8988T (cell line): ENCODE measurements at regions not wholly inside any gene's neighbourhood (a gene's known extent, or its start where the extent isn't known, plus 50 kb on each side); places are given as distances from the start of the nearest gene placed in this dataset.

Source experiments
- DNase-seq: peaks from one replicate; pipeline ENCODE4 v3.0.0; 2011

DNA sequence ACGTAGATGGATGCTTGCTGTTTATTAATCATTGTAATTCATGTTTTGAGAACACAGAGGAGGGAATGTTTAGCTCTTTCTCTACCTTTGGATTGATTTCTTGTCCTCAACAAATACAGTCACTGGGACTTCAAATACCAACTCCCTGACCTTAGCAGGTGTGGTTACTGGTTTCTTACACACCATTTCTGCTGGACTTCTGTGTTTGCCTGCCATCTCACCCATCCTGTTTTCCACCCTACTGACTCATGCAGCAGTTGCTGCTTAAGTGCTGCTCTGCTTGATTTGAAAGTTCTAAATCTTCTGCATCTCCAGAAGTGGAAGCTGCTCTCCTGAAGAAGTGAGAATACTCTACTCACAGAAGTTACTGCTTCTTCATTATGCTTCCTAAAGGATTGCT is 170.3 kb downstream of the ZPLD1 start:
- no peak for DNase-seq

DNA sequence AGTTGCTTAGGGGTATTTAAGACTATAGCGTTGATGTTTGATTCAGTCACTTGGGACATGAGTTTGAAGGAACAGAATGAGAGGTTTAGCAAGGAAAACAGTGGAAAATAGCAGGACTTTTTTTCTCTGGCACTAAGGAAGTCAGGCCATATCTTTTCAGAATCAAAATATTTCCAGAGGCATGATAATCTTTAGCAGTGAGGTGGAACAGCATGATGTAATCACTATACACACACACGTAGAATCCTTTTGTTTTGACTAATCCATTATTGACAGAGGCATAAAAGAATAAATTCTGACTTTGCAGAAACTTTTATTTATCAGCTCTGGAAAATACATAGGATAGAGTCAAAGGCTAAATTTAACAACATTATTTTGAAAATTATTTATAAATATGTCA is 174.1 kb downstream of the ZPLD1 start:
- DNase-seq: no peak

DNA sequence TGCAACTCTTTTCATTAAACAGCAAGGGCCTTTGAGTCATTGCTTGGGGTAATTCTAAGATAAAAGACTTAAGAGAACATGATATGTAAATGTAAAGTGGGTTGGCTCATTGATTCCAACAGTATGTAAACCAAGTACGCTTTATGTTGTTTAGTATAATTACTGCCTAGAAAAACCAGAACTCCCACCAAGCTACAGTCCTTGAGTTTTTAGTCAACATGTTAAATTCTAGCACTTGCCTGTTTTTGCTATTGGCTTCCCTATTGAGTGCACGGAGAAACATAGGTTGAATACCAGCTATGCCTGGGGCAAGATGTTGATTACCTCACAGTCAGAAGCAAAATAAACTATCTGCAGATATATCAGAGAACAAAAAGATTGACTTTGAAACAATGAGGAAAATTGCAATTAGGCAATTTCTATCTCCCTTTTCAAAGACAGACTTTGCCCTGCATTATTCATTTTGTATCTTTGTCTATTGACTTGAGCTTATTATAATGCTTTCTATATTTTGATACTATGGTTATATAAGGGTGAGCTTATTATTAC is 179.3 kb downstream of the ZPLD1 start:
- DNase-seq: no peak

DNA sequence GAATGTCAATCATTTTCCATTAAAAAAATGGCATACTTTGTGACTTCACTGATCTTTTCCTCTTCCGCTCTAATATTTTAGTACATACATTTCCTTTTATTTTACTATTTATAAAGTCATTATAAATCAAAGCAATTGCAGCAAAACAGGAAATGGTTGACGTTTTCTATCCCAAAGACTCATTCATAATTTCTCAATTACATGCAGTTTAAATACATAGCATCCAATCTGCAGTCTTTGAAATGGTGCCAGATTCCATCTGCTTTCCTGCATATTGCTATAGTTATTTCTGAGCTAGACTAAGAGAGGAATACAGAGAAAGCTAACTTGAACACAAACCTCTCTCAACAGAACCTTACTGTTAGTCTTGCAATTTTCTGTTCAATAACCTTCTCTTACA is 179.8 kb downstream of the ZPLD1 start:
- no peak for DNase-seq

DNA sequence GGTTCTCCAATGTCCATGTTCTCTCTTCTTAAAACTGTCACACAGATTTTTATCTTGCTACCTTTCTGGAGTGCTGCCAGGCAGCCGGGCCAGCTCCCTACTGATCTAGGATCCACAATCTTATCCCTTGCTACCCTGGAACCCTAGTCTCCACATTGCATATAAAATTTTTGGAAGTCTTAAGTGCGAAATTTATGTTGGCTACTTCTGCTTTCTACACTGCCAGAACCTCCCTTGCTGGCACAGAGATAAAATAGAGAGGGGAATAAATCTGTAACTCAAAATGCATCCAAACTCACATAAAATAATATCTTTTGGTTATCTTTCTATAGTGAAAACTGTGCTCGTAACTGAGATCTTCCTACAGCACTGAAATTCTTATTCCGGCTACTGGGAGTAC is 182.6 kb downstream of the ZPLD1 start:
- no peak for DNase-seq

DNA sequence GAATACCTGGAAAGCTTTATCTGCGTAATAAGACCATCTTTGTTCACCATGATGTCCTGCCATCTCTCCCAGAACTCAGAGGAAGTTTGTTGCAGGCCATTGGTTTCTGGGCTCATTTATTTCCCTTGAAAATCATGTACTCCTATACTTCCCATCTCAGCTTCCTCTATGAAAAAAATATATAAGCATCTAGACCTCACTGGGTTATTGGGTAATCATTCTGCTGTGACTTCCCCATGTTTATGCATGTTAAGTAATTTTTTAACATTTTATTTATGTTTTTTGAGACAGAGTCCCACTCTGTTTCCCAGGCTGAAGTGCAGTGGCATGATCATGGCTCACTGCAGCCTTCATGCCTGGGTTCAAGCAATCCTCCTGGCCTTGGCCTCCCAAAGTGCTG is 184.5 kb downstream of the ZPLD1 start:
- no peak for DNase-seq

DNA sequence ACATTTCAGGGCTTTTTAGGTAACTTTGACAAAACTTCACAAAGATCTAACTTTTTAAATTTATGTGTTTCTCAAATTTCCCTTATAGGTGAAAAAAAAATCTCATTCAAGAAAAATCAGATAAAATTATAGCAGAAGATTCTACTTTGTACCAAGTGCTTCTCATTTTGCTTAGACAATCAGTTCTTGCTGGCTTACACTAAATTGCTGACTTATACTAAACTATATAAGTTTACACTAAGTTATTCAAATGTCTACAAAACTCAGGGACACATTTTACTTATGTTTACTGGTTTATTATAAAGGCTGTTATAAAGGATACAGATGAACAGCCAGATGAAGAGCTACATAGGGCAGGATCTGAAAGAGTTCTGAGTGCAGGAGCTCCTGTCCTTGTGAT is 195.1 kb downstream of the ZPLD1 start:
- no peak for DNase-seq

DNA sequence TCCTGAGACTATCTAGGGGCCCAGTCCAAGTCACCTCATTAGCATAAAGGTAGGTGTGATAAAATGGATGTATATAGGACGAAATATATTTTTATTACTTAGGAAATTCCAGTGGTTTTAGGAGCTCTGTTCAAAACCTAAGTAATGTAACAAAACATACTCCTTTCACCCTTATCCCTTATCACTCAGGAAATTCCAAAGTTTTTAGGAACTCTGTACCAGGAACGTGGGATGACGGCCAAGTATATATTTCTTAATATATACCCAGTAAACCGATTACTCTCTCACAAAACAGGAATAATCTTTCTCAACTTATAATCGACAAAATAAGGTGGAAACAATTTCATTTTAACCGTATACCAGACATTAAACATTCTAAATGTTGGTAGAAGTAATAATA is 195.7 kb downstream of the ZPLD1 start:
- DNase-seq: no peak

DNA sequence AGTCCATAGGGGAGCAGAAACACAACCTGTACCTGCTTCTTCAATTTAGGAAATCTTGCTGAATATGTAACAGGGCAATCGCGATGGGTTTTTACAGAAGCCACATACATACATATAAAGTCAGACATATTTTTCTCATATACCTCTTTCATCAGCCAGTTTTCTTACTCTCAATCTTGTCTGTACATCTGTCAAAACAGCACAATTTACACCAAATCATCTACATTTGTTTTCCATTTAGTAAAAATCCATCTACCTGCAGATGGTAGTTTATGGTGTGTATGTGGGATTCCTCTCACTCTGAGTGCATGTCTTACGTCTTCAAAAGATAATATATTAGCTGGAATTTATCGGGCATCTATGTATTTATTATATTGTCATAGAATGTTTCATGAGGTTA is 208.7 kb downstream of the ZPLD1 start:
- no peak for DNase-seq

DNA sequence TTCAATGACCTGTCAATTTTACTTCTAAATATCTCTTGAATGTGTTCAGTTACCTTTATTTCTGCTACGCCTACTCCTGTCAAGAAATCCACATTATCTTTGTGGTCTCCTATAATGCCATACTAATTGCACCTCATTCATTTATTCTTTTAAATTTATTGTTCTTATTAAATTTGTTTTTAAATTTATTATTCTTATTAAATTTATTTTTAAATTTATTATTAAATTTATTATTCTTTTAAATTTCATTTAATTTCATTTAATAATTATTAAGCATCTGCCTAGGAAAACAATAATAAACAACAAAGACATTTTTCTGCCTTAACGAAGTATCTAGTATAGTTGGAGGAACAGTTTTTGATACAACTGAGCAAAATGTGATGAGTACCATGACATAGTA is 211.7 kb downstream of the ZPLD1 start:
- no peak for DNase-seq

DNA sequence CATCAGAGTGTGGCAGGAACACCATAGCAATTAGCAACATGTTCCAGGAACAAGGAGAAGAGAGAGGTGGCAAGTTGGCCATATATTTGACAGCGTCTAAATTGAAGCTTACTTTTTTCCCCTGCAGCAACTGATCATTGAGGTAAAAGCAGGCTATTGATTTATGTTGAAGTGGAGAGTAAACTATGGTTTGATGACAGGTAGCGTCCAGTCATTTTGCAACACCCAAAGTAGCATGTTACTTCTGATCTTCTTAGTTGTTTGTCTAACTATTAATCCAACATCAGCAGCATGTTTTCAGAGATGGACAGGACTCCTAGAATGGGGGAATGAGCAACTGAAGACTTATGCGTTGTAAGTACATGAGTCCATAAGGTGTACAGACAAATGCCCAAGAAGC is 225.8 kb downstream of the ZPLD1 start:
- DNase-seq: no peak

DNA sequence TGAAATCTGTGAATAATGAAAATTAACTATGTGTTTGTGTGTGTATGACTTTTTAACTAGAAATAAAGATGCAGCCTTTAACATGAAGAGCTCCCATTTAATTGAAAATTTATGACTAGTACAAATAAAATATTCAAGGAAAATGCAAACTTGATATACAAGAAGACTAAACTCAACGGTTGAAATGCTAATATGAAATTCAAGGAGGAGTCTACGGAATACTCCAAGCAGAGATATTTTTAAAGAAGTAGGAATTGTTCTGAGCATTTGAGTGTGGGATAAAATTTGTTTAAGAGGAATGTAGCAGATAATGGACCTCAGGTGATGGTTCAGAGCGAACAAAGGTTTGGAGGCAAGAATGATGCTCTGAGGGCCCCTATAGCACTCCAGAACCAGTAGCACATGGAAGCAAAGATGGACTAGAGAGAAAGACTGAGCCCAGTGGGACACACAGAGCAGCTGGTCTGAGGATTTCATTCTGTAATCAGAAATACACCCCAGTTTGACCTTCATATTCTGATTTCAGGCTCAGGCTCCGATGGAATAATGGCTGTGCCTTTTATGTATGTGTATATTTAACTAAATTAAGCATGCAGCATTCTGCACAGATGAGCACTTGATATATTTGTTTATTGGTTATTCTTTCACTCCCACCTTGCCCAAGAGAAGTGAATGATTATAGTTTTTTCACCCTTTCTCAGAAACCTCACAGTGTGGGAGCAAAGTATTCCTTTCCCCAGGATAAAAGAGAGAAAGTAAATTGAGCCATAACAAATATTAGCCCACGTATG is 227.1 kb downstream of the ZPLD1 start:
- DNase-seq: no peak

DNA sequence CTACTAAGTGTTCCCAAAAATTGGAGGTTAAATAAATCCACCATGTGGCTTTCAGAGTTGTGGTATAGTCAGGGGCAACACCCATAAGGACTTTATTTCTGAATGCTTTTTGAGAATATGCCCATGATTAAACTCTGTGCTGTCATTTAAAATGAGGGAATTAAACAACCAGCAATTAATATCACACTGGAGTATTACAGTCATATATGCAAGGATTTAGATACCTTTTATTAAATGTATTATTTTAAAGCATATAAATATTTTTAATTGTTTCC is 227.6 kb downstream of the ZPLD1 start:
- no peak for DNase-seq

DNA sequence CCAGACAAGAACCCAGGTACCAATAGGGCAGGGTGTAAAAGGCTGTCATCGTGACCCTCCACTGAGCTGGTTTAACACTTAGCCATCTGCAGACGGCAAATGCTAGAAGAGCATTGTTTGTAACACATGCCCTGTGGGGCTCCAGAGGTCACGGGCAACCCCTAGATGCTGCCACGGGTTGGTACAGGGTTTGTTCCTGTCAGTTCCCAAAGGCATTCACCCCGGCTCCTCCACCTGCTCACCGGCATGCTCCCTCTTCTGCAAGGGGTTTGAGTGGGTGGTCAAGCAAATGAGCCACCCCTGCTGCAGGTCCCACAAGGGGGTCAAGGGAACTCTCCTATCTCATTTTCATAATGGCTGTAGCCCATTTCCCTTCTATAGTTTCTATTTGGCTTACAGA is 229.3 kb downstream of the ZPLD1 start:
- no peak for DNase-seq

DNA sequence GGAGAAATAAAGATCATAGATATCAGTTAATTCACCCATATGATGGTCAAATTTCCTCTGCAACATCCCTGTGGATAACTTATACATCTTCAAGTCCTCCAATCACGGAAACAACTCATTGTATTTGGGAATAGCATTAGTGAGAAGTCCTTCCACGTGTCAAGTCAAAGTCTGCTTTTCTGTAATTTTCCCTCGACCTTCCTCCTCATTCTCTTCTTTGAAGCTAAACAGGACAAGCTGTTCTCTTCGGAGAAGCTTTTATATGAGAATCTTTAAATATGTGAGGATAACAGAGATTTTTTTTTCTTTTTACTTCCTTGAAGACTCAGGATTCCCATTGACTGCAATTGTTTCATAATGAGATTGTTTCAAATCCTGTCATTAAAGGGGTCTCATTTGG is 230.4 kb downstream of the ZPLD1 start:
- no peak for DNase-seq

DNA sequence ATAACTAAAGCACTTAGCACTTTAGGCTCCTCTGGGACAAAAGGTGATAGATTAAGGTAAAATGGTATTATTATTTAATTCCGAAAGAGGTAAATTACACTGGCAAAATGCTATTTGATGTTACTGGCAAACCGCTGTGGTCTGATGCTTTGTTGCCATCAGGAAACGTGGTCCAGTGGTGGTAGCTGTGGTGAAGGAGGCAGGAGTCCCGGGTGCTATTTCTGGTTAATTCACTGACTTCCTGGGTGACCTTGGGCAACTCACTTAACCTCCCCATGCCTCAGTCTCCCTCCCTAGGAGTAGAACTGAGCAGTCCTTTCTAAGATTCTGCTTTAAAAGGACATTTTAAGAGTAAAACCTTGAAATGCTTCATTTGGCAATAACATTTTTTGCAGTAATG is 233.4 kb downstream of the ZPLD1 start:
- no peak for DNase-seq

DNA sequence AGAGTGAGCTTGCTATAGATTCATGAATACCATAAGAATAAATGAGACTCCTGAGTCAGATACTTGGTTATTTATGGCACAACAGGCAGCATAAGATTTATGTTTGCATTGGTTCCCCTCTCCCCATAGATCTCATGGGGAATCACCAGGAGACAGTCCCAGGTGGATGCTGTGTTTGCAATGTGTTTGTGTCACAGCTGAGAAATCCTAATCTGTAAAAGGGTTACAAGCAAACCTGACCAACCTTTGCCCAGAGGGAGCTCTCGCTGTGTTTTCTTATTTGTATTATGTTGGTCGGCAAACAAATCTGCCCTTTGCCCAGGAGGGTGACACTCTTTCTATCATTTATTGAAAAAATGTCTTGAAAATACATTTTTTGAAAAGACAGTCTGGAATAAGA is 236.2 kb downstream of the ZPLD1 start:
- DNase-seq: no peak

DNA sequence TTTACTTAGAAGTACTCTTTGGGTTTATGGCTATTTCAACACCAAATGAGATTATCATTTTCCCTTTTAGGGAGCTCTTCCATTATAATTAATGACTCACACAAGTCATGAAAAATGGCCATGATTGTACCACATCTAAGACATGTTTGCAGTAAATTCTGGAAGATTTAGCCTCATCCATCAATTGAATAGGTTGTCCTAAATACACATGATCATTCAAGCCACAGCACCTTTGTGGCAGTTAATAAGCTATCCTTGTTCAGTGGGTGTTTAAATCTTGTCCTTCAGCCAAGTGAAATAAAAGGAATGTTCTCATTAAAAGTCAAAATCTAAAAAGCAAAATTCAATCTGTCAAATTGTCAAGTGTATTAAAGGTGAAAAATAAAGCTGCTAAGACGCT is 237.5 kb downstream of the ZPLD1 start:
- no peak for DNase-seq

DNA sequence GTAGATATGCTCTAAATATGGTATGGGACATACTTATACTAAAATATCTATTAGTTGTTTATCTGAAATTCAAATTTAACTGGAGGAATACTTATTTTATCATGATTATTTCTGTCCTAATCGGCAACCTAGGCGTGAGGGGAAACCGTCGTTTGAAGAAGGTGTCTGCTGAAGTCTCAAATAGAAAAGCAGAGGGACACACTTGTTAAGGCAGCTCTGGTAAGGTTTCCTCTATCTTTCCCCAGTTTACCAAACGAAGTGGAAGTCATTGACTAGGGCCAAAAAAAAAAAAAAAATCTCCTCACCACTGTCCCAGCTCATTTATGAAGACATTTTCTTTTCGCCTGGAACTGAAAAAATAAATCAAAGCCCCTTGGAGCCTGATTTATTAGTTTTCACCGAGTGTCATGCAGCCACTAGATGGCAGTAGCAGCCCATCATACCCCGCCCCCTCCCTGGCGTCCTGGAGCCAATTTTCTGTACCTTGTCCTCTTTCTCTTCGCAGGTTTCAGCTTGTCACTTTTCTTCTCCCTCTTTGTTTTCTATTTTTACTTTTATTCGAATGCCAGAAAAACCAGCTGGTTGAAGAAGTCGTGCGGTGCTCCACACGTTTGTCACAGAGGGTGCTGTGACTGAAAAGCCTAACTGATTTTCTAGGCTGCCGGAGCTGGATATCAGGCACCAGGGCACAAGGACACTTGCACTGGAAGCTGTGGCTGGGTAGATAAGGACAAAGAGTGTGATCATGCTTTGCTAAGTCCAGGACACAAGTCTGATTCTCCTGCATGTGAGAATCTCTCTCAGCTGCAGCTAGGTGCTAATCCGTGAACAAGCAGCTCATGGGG is 238.7 kb downstream of the ZPLD1 start:
- DNase-seq: peak; percentile 33

DNA sequence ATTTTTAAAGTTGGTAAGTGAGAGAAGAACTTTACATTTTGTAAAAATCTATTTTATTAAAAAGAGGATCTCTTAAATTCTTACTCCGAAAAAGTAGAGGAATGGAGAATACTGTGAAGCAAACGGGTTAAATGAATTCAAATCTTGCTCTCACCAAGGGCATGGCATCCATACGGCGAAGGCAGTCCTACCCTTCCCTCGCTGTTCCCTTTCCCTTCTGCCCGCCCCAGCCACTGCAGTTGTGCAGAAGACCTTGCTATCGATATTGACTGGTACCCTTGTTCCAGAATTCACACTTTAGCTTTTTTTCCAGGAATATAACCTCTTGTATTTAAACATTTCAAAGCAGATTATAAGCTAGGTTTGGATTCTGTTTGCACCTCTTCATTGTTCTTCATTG is 239.5 kb downstream of the ZPLD1 start:
- no peak for DNase-seq

DNA sequence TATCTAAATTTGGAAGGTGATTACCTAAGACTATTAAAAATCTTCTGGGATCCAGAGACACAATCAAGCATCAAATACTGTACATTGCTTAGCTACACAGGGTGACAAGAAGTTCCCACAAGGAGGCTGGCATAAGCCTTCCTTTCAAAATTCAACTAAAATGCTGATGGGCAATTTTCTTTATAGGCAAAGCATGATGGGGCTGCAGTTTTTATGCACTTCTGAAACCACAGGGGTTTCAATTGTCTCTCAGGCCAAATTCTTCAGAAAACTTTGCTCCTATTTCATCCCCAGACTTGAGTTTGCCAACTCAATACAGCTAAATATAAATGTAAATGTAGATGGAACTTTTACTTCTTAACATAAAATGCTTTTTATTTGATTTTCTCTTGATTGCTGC is 241.6 kb downstream of the ZPLD1 start:
- DNase-seq: no peak

DNA sequence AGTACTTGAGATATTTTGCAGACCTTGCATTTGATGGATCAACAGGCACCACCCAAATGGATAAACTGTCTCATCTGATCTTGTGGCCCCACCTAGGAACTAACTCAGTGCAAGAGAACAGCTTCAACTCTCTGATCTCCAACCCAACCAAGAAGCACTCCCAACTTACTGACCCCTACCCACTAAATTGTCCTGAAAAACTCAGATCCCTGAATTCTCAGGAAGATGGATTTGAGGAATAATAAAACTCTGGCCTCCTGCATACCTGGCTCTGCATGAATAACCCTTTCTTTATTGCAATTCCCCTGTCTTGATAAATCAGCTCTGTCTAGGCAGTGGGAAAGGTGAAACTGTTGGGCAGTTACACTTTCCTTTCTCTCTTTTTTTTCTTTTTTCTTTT is 247.9 kb downstream of the ZPLD1 start:
- no peak for DNase-seq

DNA sequence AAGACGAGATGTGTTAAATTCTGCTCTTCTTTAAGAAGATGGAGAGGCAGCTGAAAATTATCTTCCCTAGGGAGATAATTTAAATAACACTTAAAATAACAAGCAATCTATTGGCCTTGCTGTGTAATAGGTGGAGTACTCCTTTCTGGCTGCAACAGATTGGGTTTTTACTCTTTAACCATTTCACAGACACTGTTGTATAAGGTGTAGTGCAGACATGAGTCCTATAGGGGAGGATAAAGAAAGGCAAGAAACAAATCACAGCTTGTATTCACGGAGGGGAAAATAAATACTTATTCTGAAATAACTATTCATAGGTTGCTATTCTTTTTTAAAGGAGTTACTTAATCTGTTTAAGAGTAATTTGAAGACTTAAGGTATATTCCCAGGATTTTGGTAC is 252.0 kb downstream of the ZPLD1 start:
- no peak for DNase-seq

DNA sequence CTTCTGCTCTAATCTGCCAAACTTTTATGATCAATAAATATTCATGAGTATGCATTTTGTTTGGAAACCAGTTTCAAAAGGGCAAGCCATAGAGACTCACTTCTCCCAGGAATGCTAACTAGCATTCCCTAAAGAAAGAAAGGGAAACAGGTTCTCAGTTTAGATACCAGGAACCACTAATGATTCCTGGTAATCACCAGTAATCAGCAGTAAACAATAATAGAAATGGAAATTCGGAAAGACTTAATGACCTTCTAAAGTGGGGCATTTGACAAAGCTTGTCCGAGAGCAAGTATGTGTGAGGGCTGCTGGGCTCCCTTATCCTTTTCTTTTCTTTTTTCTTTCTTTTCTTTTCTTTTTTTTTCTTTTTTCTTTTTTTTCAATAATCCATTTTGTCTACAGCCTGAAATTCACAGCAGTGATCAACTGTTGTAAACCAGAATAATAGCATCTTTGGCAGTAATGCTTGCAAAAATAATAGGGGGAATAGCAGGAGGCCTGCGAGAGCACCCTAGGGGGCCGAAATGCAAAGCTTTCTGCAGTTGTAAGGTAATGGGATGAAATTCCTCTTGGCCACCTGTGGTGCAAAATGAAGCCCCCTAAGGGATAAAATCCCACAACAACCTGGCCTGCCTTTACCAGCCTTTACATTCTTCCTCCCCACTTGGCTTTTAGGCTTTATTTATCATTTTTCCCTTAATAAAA is 253.2 kb downstream of the ZPLD1 start:
- no peak for DNase-seq
